Activated naive CD8-positive, alpha-beta T cell treated with anti-CD3 and anti-CD28 coated beads, Interleukin-2, amount 10 ng/mL, durations not matched to agents 7 days and 5 days (primary cell): ENCODE measurements at regions not wholly inside any gene's neighbourhood (a gene's known extent, or its start where the extent isn't known, plus 50 kb on each side); places are given as distances from the start of the nearest gene placed in this dataset.
A peak's percentile ranks its signal among the peaks of the same experiment; 100 is the strongest.
"Not testable (repeated sequence)": the region's sequence is repeated elsewhere in the genome, so short reads cannot be mapped to it uniquely, and the experiment has no call there.

Experiments used
- ATAC-seq: fragments of 150-1000 bp; cut with Tn5 transposase; one replicate; pipeline ENCODE4 v1.10.0; 2021; ENCODE audit warnings: low read depth, moderate library complexity
- POLR2A ChIA-PET: fragments of 350-600 bp; sonication (Branson Sonifier 250); formaldehyde crosslinking; loops from one replicate; lab custom pipeline; 2021; ENCODE audit warnings: antibody characterized with exemption; lab: Charles Lee
- DNase-seq: peaks from one replicate; pipeline ENCODE4 v3.0.0; 2021
- H3K27ac Mint-ChIP-seq: one replicate; pipeline ENCODE4 v1.8.0; 2022; ENCODE audit warnings: mild to moderate bottlenecking, mixed read lengths
- H3K27me3 Mint-ChIP-seq: one replicate; pipeline ENCODE4 v1.8.0; 2022; ENCODE audit warnings: mild to moderate bottlenecking, moderate library complexity, mixed read lengths
- H3K36me3 Mint-ChIP-seq: one replicate; pipeline ENCODE4 v1.8.0; 2021; ENCODE audit warnings: mild to moderate bottlenecking, mixed read lengths
- H3K4me1 Mint-ChIP-seq: one replicate; pipeline ENCODE4 v1.8.0; 2021; ENCODE audit warnings: mixed read lengths
- H3K4me3 Mint-ChIP-seq: one replicate; pipeline ENCODE4 v1.8.0; 2022; ENCODE audit warnings: mild to moderate bottlenecking, moderate library complexity, mixed read lengths
- H3K9me3 Mint-ChIP-seq: one replicate; pipeline ENCODE4 v1.8.0; 2021; ENCODE audit warnings: mixed read lengths

DNA sequence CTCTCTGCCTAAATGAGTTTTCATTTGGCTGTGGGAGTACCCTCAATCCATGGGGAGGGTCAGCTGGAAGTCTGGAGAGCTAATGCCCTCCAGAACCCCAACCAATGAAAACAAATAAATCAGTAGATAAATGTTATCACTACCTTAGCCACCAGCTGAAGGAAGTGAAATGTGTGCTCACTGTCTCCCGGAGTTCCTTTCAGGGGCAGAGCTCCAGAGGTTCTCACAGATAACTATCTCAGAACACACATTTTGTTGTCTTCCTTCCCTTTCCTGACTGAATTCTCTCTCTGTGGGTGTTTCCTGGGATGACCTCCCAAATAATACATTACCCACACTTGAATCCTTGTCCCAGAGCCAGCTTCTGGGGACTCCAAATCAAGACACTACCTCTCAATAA is 779.6 kb downstream of the DIAPH3 start:
- Mint-ChIP-seq H3K4me1 (no peaks in the 10 kb centered on the region), H3K36me3 (no peaks in the 10 kb centered on the region), H3K27ac (no peak overlapping the region), H3K27me3 (no peaks in the 10 kb centered on the region), H3K9me3 (peaks cover 4% of the 10 kb centered on the region), H3K4me3 (no peak overlapping the region)
- DNase-seq: no peak
- no peak for ATAC-seq
- POLR2A ChIA-PET: no interaction called here

DNA sequence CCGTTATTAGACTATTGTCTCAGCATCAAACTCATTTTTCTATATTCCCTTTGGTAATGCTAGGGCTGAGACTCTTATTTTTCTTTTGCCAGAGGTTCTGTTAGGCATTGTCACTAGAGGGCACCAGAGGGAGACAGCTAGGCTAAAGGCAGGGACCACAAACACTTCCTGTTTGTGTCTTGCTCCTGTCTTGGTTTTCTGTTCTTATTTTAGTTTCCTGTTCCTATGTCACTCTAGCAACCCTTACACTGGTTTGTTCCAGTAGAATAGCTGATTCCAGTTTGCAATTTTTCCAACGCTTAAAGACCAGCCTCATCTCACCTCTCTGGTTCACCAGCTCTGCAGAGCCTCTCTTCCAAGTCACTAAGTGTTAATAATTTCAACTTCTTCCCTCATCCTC is 772.0 kb downstream of the DIAPH3 start:
- Mint-ChIP-seq H3K4me3 (no peak overlapping the region), H3K27me3 (no peaks in the 10 kb centered on the region), H3K4me1 (no peaks in the 10 kb centered on the region), H3K9me3 (no peaks in the 10 kb centered on the region), H3K36me3 (no peaks in the 10 kb centered on the region), H3K27ac (no peak overlapping the region)
- peak; percentile 96 for ATAC-seq
- POLR2A ChIA-PET: interaction anchor here (0.9 to 1.0 kb wide), 2 partner anchors 9 to 286 kb away, joined by 3 to 6 read pairs; no protein-coding TSS in a partner anchor
- DNase-seq: no peak

DNA sequence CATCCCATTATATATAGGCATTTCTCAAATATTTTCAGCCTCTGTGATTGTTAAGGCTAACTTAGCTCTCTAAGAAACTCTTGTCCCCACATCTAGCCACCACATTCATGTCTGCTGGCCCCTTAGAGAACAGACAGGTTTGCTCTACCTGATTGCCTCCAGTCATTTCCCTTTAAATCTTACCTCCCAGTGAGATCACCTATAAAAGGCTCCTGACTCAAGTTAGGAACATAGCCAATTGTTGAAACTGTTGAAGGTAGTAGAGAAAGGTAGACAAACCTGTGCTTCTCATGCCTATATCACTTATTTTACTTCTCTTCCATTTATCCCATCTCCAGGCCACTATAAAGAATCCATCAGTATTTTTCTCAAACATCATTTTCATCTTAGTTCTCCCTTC is 771.4 kb downstream of the DIAPH3 start:
- Mint-ChIP-seq H3K9me3 (no peaks in the 10 kb centered on the region), H3K4me1 (no peaks in the 10 kb centered on the region), H3K36me3 (no peaks in the 10 kb centered on the region), H3K27me3 (no peaks in the 10 kb centered on the region), H3K4me3 (no peak overlapping the region), H3K27ac (no peak overlapping the region)
- ATAC-seq (no peak), DNase-seq (no peak)
- POLR2A ChIA-PET: no interaction called here

- Mint-ChIP-seq H3K36me3 (no peaks in the 10 kb centered on the region), H3K27me3 (peaks cover 3% of the 10 kb centered on the region), H3K27ac (no peak overlapping the region), H3K4me1 (no peaks in the 10 kb centered on the region), H3K4me3 (no peak overlapping the region), H3K9me3 (no peaks in the 10 kb centered on the region)
- no peak for ATAC-seq
- DNase-seq: no peak
- POLR2A ChIA-PET: no interaction called here
These were observed 769.2 kb downstream of the DIAPH3 start for GRCh38 chr13:59394496-59394895.

DNA sequence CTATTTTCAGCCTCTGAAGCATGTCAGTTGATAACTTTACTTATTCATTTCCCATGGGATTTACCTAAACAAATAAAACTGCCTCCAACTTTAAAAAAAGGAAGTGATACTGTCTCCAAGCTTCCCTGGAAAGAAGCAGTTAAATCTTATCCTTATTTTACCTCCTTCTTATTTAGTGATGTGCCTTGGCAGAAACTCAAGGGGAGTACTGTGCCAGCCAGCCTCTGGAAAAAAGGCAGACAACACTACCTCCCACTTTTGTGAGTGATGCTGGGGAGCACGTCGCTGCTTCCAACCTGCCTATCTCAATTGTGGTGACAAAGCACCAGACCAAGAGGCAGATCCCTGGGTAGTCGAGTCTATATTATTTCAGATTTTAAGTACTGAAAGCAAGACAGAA is 765.6 kb downstream of the DIAPH3 start:
- no peak overlapping the region for H3K4me3 Mint-ChIP-seq
- no peak overlapping the region for H3K27ac Mint-ChIP-seq
- ATAC-seq: no peak
- H3K27me3 Mint-ChIP-seq: peaks cover 3% of the 10 kb centered on the region
- H3K36me3 Mint-ChIP-seq: no peaks in the 10 kb centered on the region
- POLR2A ChIA-PET: no interaction called here
- DNase-seq: no peak
- H3K9me3 Mint-ChIP-seq: peaks cover 3% of the 10 kb centered on the region
- H3K4me1 Mint-ChIP-seq: no peaks in the 10 kb centered on the region

DNA sequence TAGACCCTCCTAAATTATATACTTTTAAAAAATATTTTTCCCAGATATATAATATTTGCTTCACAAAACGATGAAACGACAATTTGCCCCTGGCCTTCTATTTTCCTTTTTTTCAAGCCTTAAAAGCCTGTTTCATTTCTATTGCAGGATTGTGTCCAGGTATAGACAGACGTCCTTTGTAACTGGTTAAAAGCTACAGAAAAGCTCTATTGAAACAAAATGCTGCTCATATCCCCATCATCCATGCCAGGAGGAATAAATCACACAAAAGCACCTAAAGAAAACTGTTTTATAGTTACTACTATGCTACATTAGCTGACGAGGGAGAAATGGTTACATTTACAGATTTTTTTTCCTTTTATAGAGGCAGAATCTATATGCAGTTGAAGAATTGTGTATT is 765.1 kb downstream of the DIAPH3 start:
- Mint-ChIP-seq H3K4me3 (no peak overlapping the region), H3K27ac (no peak overlapping the region), H3K36me3 (no peaks in the 10 kb centered on the region), H3K9me3 (peaks cover 6% of the 10 kb centered on the region), H3K27me3 (peaks cover 3% of the 10 kb centered on the region), H3K4me1 (no peaks in the 10 kb centered on the region)
- ATAC-seq: no peak
- no peak for DNase-seq
- POLR2A ChIA-PET: no interaction called here

DNA sequence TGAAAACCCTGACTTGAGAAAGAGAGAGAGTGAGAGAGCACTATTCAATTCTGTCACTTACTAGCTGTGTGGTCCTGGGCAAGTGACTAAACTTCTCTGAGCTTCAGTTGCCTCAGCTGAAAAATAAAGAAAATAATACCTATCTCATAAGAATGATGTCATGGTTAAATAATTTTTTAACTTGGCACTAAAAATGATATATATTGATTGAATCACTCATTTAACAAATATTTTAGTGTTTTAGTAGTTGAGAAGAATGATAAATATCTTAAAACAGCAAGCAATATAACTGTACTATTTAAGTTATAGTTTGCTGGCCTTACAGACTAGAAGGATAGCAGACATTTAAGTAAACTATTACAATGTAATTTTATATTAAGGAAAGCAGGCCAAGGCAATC is 764.2 kb downstream of the DIAPH3 start:
- H3K27ac Mint-ChIP-seq: no peak overlapping the region
- POLR2A ChIA-PET: no interaction called here
- no peak overlapping the region for H3K4me3 Mint-ChIP-seq
- DNase-seq: no peak
- peaks cover 6% of the 10 kb centered on the region for H3K9me3 Mint-ChIP-seq
- H3K36me3 Mint-ChIP-seq: no peaks in the 10 kb centered on the region
- no peaks in the 10 kb centered on the region for H3K4me1 Mint-ChIP-seq
- peaks cover 3% of the 10 kb centered on the region for H3K27me3 Mint-ChIP-seq
- ATAC-seq: no peak

DNA sequence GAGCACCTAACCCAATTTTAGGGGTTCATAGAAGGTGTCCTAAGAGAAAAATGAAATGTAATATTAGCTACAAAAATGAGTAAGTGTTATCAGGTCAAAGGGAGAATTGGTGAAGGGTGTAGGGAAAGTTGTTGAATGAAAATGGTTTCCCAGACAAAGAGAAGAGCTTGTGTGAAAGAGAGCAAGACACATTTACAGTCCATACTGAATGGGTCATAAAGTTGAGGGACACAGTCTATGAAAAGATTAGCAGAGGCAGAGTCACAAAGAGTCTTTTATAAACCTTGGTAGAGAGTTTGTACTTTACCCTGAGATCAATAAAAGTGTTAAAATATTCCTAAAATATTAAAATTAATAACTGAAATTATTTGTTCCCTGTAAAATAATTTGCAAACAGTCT is 759.4 kb downstream of the DIAPH3 start:
- Mint-ChIP-seq H3K4me1 (no peaks in the 10 kb centered on the region), H3K27ac (no peak overlapping the region), H3K4me3 (no peak overlapping the region), H3K36me3 (no peaks in the 10 kb centered on the region), H3K27me3 (no peaks in the 10 kb centered on the region), H3K9me3 (peaks cover 22% of the 10 kb centered on the region)
- POLR2A ChIA-PET: no interaction called here
- no peak for ATAC-seq
- no peak for DNase-seq

GRCh38 chr13:59407251-59407650 is 756.5 kb downstream of the DIAPH3 start:
- ATAC-seq, H3K27ac Mint-ChIP-seq: not testable (repeated sequence)

GRCh38 chr13:59408738-59409137 is 755.0 kb downstream of the DIAPH3 start:
- POLR2A ChIA-PET: no interaction called here

More at GRCh38 chr13:59407251-59407650, 756.5 kb downstream of the DIAPH3 start:
- DNase-seq, POLR2A ChIA-PET, H3K4me3 Mint-ChIP-seq, H3K36me3 Mint-ChIP-seq, H3K27me3 Mint-ChIP-seq, H3K4me1 Mint-ChIP-seq: not testable (repeated sequence)
- peaks cover 22% of the 10 kb centered on the region for H3K9me3 Mint-ChIP-seq

GRCh38 chr13:59409211-59409610 is 754.5 kb downstream of the DIAPH3 start:
- no peak overlapping the region for H3K27ac Mint-ChIP-seq
- H3K4me1 Mint-ChIP-seq: no peaks in the 10 kb centered on the region
- POLR2A ChIA-PET: no interaction called here
- ATAC-seq (no peak), DNase-seq (no peak)
- H3K27me3 Mint-ChIP-seq: no peaks in the 10 kb centered on the region
- H3K9me3 Mint-ChIP-seq: peaks cover 17% of the 10 kb centered on the region
- H3K36me3 Mint-ChIP-seq: no peaks in the 10 kb centered on the region
- no peak overlapping the region for H3K4me3 Mint-ChIP-seq

More at GRCh38 chr13:59408738-59409137, 755.0 kb downstream of the DIAPH3 start:
- H3K4me1 Mint-ChIP-seq: no peaks in the 10 kb centered on the region
- H3K27me3 Mint-ChIP-seq: no peaks in the 10 kb centered on the region
- H3K4me3 Mint-ChIP-seq: no peak overlapping the region
- H3K9me3 Mint-ChIP-seq: peaks cover 17% of the 10 kb centered on the region
- no peak overlapping the region for H3K27ac Mint-ChIP-seq
- no peak for DNase-seq
- ATAC-seq: no peak
- no peaks in the 10 kb centered on the region for H3K36me3 Mint-ChIP-seq

DNA sequence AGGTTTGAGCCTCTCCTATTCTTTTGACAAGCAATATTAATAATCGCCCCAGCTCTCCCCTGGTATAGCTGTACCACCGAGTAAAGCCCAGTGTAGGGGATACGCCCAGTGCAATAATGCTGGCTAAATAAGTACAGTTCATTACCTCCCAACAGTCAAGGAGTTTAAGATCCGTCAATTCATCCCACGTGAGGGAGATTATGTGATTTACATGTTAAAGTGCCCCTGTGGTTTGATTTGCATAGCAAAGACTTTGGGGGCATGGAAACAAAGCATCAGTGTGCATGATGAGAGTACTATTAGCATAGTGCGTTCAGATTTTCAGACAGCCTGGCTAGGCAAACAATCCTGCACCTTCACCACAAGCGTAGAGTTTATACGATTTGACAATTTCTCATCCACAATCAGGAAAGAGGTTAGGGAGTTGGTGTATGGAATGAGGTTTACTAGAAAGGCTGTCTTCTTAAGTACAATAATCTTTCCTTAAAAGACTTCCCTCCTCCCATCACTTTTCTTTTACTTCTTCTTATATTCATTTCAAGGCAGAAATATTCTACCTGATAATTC is 754.0 kb downstream of the DIAPH3 start:
- ATAC-seq: no peak
- Mint-ChIP-seq H3K9me3 (peaks cover 17% of the 10 kb centered on the region), H3K27ac (no peak overlapping the region)

DNA sequence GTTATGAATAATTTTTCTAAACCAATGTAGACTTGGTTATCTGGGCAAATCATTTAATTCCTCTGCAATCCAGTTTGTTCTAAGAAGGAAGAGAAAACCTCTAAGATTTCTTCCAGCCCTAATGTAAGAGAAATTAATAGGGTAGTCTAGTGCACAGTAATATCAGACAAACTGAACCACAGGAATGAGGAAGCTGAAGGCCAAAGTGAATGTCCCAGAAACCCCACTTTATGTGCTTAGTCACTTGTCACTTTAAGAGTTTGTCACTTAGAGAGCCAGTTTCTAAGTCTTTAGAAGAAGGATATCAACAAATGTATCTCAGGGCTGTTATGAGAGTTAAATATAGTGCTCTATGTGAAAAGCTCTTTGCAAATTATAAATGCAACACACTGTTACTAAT is 750.6 kb downstream of the DIAPH3 start:
- H3K4me3 Mint-ChIP-seq: no peak overlapping the region
- H3K36me3 Mint-ChIP-seq: no peaks in the 10 kb centered on the region
- no peaks in the 10 kb centered on the region for H3K27me3 Mint-ChIP-seq
- no peak for DNase-seq
- no peaks in the 10 kb centered on the region for H3K4me1 Mint-ChIP-seq
- H3K27ac Mint-ChIP-seq: no peak overlapping the region
- ATAC-seq: no peak
- POLR2A ChIA-PET: no interaction called here
- H3K9me3 Mint-ChIP-seq: no peaks in the 10 kb centered on the region

More for the DNA sequence above, 754.0 kb downstream of the DIAPH3 start:
- POLR2A ChIA-PET: no interaction called here
- H3K4me3 Mint-ChIP-seq: no peak overlapping the region
- no peak for DNase-seq
- H3K27me3 Mint-ChIP-seq: no peaks in the 10 kb centered on the region
- H3K4me1 Mint-ChIP-seq: no peaks in the 10 kb centered on the region
- no peaks in the 10 kb centered on the region for H3K36me3 Mint-ChIP-seq

GRCh38 chr13:59414006-59414405 is 749.7 kb downstream of the DIAPH3 start:
- Mint-ChIP-seq H3K4me1 (no peaks in the 10 kb centered on the region), H3K9me3 (no peaks in the 10 kb centered on the region), H3K4me3 (no peak overlapping the region), H3K27me3 (no peaks in the 10 kb centered on the region), H3K27ac (no peak overlapping the region), H3K36me3 (no peaks in the 10 kb centered on the region)
- DNase-seq (no peak), ATAC-seq (no peak)
- POLR2A ChIA-PET: no interaction called here

GRCh38 chr13:59415498-59415897 is 748.2 kb downstream of the DIAPH3 start:
- ATAC-seq: no peak
- Mint-ChIP-seq H3K4me3 (no peak overlapping the region), H3K27ac (no peak overlapping the region), H3K36me3 (no peaks in the 10 kb centered on the region), H3K27me3 (no peaks in the 10 kb centered on the region), H3K9me3 (no peaks in the 10 kb centered on the region), H3K4me1 (no peaks in the 10 kb centered on the region)
- DNase-seq: no peak
- POLR2A ChIA-PET: no interaction called here
